PC-9 (cell line): ENCODE measurements at regions not wholly inside any gene's neighbourhood (a gene's known extent, or its start where the extent isn't known, plus 50 kb on each side); places are given as distances from the start of the nearest gene placed in this dataset.
"Not testable (repeated sequence)": the region's sequence is repeated elsewhere in the genome, so short reads cannot be mapped to it uniquely, and the experiment has no call there.

Experiments
- BruUV-seq: library from RNA; stranded (reverse); fragments of 400-500 nt; replicated peaks from 2 replicates; lab custom pipeline; 2021; lab: Mats Ljungman, UMichigan
- CTCF ChIA-PET: fragments of 300-600 bp; sonication (Branson Sonifier 250); formaldehyde crosslinking; loops from one replicate; lab custom pipeline; 2022; ENCODE audit warnings: antibody characterized with exemption; lab: Charles Lee
- POLR2A ChIA-PET: fragments of 300-600 bp; sonication (Branson Sonifier 250); formaldehyde crosslinking; loops from one replicate; lab custom pipeline; 2022; ENCODE audit warnings: antibody characterized with exemption; ENCODE audit not compliant: unreplicated experiment; lab: Charles Lee
- DNase-seq, 2 experiments: peaks; one replicate each; pipeline versions ENCODE4 v3.0.0 to v3.0.0-alpha.2; 2015 to 2022; ENCODE audit warnings: mixed read lengths in 1 of 2
- H2AFZ ChIP-seq: fragments of 200-600 bp; sonication (generic); 2 replicates; pipeline ENCODE4 v1.8.1; 2017; ENCODE audit warnings: antibody characterized with exemption
- H3F3A ChIP-seq: fragments of 200-600 bp; sonication (generic); 2 replicates; pipeline ENCODE4 v1.8.1; 2017; ENCODE audit warnings: antibody characterized with exemption, mild to moderate bottlenecking, low read depth; ENCODE audit not compliant: insufficient read depth
- H3K27ac ChIP-seq: fragments of 200-600 bp; sonication (generic); 2 replicates; pipeline ENCODE4 v1.6.1; 2016; ENCODE audit warnings: mixed run types
- H3K27me3 ChIP-seq: fragments of 200-600 bp; sonication (generic); 2 replicates; pipeline ENCODE4 v1.6.1; 2016; ENCODE audit warnings: low read depth, mixed run types; ENCODE audit not compliant: insufficient read depth
- H3K36me3 ChIP-seq: fragments of 200-600 bp; sonication (generic); 2 replicates; pipeline ENCODE4 v1.6.1; 2016; ENCODE audit warnings: low read depth, mixed run types
- H3K4me1 ChIP-seq: fragments of 200-600 bp; sonication (generic); replicated peaks from 2 replicates; pipeline ENCODE4 v1.6.1; 2016; ENCODE audit warnings: mixed run types; ENCODE audit not compliant: insufficient read depth
- H3K4me2 ChIP-seq: fragments of 200-600 bp; sonication (generic); 2 replicates; pipeline ENCODE4 v1.6.1; 2017; ENCODE audit warnings: mixed run types
- H3K4me3 ChIP-seq: fragments of 200-600 bp; sonication (generic); 2 replicates; pipeline ENCODE4 v1.6.1; 2016; ENCODE audit warnings: mixed run types
- H3K79me2 ChIP-seq: fragments of 200-600 bp; sonication (generic); 2 replicates; pipeline ENCODE4 v1.6.1; 2017; ENCODE audit warnings: low read depth, mixed run types
- H3K9me2 ChIP-seq: fragments of 200-600 bp; sonication (generic); 2 replicates; pipeline ENCODE4 v1.8.1; 2017; ENCODE audit warnings: mild to moderate bottlenecking; ENCODE audit not compliant: insufficient read depth
- H3K9me3 ChIP-seq: fragments of 200-600 bp; sonication (generic); 2 replicates; pipeline ENCODE4 v1.8.1; 2016; ENCODE audit warnings: low read depth; ENCODE audit not compliant: insufficient read depth
- H4K20me1 ChIP-seq: fragments of 200-600 bp; sonication (generic); 2 replicates; pipeline ENCODE4 v1.8.1; 2017; ENCODE audit not compliant: insufficient read depth
- EZH2 ChIP-seq: fragments of 200-600 bp; sonication (generic); IDR thresholded peaks from 2 replicates; pipeline ENCODE4 v1.8.0; 2017; ENCODE audit warnings: antibody characterized with exemption, low read depth
- intact Hi-C: fragments of 100-400 bp; cut with micrococcal nuclease; formaldehyde crosslinking; loops from one replicate; pipeline ENCODE4 v1.10.0; 2022; ENCODE audit not compliant: unreplicated experiment
- TF ChIP-seq, protein P1 (sequence below): fragments of 200-600 bp; sonication (generic); conservative IDR thresholded peaks from 2 replicates; pipeline ENCODE4 v1.6.1; 2017; ENCODE audit warnings: mixed run types, antibody characterized with exemption, mild to moderate bottlenecking, moderate library complexity

- BruUV-seq, result no TSS peak
- H3K27ac ChIP-seq, result no peak overlapping the region
- ChIA-PET CTCF (no interaction called here), POLR2A (no interaction called here)
- H3K4me3 ChIP-seq, result no peak overlapping the region
- no peaks in the 10 kb centered on the region for H4K20me1 ChIP-seq
- no peaks in the 10 kb centered on the region for H3K9me3 ChIP-seq
- no peaks in the 10 kb centered on the region for H3F3A ChIP-seq
- H3K9me2 ChIP-seq, result no peaks in the 10 kb centered on the region
- H3K27me3 ChIP-seq, result peaks cover 59% of the 10 kb centered on the region
- H3K4me2 ChIP-seq, result no peak overlapping the region
- DNase-seq, result no peak
- no peak overlapping the region for H2AFZ ChIP-seq
- H3K79me2 ChIP-seq, result no peaks in the 10 kb centered on the region
- intact Hi-C loops, result no loop called here
- no peaks in the 10 kb centered on the region for H3K36me3 ChIP-seq
- no peak for TF ChIP-seq EZH2
- TF ChIP-seq, protein P1, sequence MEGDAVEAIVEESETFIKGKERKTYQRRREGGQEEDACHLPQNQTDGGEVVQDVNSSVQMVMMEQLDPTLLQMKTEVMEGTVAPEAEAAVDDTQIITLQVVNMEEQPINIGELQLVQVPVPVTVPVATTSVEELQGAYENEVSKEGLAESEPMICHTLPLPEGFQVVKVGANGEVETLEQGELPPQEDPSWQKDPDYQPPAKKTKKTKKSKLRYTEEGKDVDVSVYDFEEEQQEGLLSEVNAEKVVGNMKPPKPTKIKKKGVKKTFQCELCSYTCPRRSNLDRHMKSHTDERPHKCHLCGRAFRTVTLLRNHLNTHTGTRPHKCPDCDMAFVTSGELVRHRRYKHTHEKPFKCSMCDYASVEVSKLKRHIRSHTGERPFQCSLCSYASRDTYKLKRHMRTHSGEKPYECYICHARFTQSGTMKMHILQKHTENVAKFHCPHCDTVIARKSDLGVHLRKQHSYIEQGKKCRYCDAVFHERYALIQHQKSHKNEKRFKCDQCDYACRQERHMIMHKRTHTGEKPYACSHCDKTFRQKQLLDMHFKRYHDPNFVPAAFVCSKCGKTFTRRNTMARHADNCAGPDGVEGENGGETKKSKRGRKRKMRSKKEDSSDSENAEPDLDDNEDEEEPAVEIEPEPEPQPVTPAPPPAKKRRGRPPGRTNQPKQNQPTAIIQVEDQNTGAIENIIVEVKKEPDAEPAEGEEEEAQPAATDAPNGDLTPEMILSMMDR, result no peak
- no peaks in the 10 kb centered on the region for H3K4me1 ChIP-seq
These were observed 59.3 kb downstream of the OXGR1 start for GRCh38 chr13:96934889-96935489.

DNA sequence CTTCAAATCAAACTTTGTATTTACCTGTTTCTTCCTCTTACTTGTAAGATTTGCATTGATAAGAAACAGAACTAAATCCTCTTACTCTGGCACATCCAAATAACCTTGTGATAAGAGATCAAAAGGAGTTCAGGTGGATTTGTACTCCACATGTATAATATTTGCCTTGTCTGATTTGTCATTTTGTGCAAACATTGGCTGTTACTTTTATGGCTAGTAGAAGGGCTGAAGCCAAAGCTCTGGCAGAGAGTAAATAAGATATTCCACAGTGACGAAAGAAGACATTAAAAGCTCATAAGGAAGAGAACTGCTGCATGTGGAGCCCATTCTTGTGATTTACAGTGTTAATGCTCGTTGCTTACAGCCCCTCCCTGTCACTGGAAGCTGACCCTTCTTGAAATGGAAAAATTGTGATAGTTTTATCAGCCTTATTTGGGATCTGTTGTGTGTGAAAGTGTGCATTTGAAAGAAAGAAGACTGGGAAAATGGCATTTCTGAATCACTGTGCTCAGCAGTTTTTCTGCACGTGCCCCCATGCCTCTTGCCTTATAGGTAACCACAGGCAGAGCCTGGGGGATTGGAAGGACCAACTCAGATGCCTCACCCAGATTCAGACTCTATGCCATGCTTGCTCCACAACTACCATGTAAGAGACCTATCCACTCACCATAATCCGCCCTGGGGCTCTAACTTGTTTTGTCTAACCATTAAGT lies 68.2 kb downstream of the OXGR1 start:
- Histone ChIP-seq H3K79me2 (no peaks in the 10 kb centered on the region), H3K9me2 (no peaks in the 10 kb centered on the region), H3K27me3 (peaks cover 25% of the 10 kb centered on the region; the same call in 1 of the 2 replicates), H2AFZ (no peak overlapping the region), H3K4me3 (no peak overlapping the region), H3F3A (no peaks in the 10 kb centered on the region), H3K4me1 (no peaks in the 10 kb centered on the region), H3K4me2 (no peak overlapping the region), H4K20me1 (no peaks in the 10 kb centered on the region), H3K27ac (no peak overlapping the region), H3K36me3 (no peaks in the 10 kb centered on the region), H3K9me3 (no peaks in the 10 kb centered on the region)
- no peak for DNase-seq
- TF ChIP-seq, protein P1, result no peak
- no peak for TF ChIP-seq EZH2
- CTCF ChIA-PET, result no interaction called here
- POLR2A ChIA-PET, result no interaction called here
- intact Hi-C loops, result no loop called here
- no TSS peak for BruUV-seq

- no peaks in the 10 kb centered on the region for H3K36me3 ChIP-seq
- H3K27ac ChIP-seq, result no peak overlapping the region
- no peaks in the 10 kb centered on the region for H4K20me1 ChIP-seq
- H3F3A ChIP-seq, result no peaks in the 10 kb centered on the region
- no peaks in the 10 kb centered on the region for H3K9me3 ChIP-seq
- POLR2A ChIA-PET, result no interaction called here
- H3K4me2 ChIP-seq, result no peak overlapping the region
- BruUV-seq, result no TSS peak
- CTCF ChIA-PET, result no interaction called here
- peaks cover 26% of the 10 kb centered on the region; the same call in 1 of the 2 replicates for H3K27me3 ChIP-seq
- no peaks in the 10 kb centered on the region for H3K79me2 ChIP-seq
- H2AFZ ChIP-seq, result no peak overlapping the region
- no peak overlapping the region for H3K4me3 ChIP-seq
- intact Hi-C loops, result no loop called here
- H3K9me2 ChIP-seq, result no peaks in the 10 kb centered on the region
- TF ChIP-seq, protein P1, result no peak
- no peak for TF ChIP-seq EZH2
- no peak for DNase-seq
- H3K4me1 ChIP-seq, result no peaks in the 10 kb centered on the region
These were observed 68.8 kb downstream of the OXGR1 start for GRCh38 chr13:96925477-96925876.

DNA sequence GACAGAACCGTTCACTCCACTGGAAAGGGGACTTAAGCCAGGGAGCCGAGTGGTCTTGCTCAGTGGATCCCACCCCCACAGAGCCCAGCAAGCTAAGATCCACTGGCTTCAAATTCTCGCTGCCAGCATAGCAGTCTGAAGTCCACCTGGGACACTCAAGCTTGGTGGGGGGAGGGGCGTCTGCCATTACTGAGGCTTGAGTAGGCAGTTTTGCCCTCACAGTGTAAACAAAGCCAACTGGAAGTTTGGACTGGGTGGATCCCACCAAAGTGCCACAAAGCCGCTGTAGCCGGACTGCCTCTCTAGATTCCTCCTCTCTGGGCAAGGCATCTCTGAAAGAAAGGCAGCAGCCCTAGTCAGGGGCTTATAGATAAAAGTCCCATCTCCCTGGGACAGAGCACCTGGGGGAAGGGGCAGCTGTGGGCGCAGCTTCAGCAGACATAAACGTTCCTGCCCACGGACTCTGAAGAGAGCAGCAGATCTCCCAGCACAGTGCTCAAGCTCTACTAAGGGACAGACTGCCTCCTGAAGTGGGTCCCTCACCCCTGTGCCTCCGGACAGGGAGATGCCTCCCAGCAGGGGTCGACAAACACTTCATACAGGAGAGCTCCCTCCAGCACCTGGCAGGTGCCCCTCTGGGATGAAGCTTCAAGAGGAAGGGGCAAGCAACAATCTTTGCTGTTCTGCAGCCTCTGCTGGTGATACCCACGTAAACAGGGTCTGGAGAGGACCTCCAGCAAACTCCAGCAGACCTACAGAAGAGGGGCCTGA lies 75.2 kb downstream of the OXGR1 start:
- POLR2A ChIA-PET, H2AFZ ChIP-seq, H3K36me3 ChIP-seq, BruUV-seq, H3K4me2 ChIP-seq, DNase-seq, H3K4me1 ChIP-seq, H3K27ac ChIP-seq, H3F3A ChIP-seq, CTCF ChIA-PET, H3K79me2 ChIP-seq, H3K9me2 ChIP-seq, H3K4me3 ChIP-seq, H3K9me3 ChIP-seq, H4K20me1 ChIP-seq, intact Hi-C loops: not testable (repeated sequence)
- H3K27me3 ChIP-seq, result peaks cover 11% of the 10 kb centered on the region; the same call in 1 of the 2 replicates
